ENCODE measurements at regions not wholly inside any gene's neighbourhood (a gene's known extent, or its start where the extent isn't known, plus 50 kb on each side); places are given as distances from the start of the nearest gene placed in this dataset.

- TF ChIP-seq POLR2A (IDR thresholded peaks at IDR 0.05), result no peak
- TF ChIP-seq CTCF (IDR thresholded peaks at IDR 0.05), result no peak
Measured at GRCh38 chr4:134883831-134884449, 682.4 kb upstream of the PABPC4L start.

All from gastroesophageal sphincter (tissue), 3 donors.